HepG2 (cell line): ENCODE measurements at regions not wholly inside any gene's neighbourhood (a gene's known extent, or its start where the extent isn't known, plus 50 kb on each side); places are given as distances from the start of the nearest gene placed in this dataset.

Experiments used
- ATF6 ChIP-seq: sonication (generic); formaldehyde crosslinking; conservative IDR thresholded peaks from 2 replicates; pipeline ENCODE4 v1.4.0; 2020; ENCODE audit warnings: missing genetic modification reagents
- CTCF ChIP-seq: sonication (generic); formaldehyde crosslinking; IDR thresholded peaks from 2 replicates; pipeline ENCODE4 v1.5.0; 2020; ENCODE audit warnings: mild to moderate bottlenecking, missing genetic modification reagents, moderate library complexity
- EP300 ChIP-seq, 3 experiments: sonication (generic) in 1 of 3; formaldehyde crosslinking in 1 of 3; IDR thresholded peaks; 2 replicates each; pipeline versions ENCODE4 v1.5.1 to v1.6.1; 2011 to 2020; ENCODE audit warnings: low read depth in 2 of 3, low read length in 2 of 3, borderline replicate concordance in 1 of 3, improper control_type of control experiment in 1 of 3, mild to moderate bottlenecking in 1 of 3, missing genetic modification reagents in 1 of 3, moderate library complexity in 1 of 3
- RAD21 ChIP-seq: fragments of 450-650 bp; formaldehyde crosslinking; IDR thresholded peaks from 2 replicates; pipeline ENCODE4 v1.5.0; 2020; ENCODE audit warnings: mild to moderate bottlenecking
- REST ChIP-seq, 2 experiments: IDR thresholded peaks; 2 replicates each; pipeline ENCODE4 v1.6.1; 2011 to 2012; ENCODE audit warnings: low read length in 2 of 2, borderline replicate concordance in 1 of 2, low read depth in 1 of 2, mild to moderate bottlenecking in 1 of 2, moderate library complexity in 1 of 2
- YY1 ChIP-seq: IDR thresholded peaks from 2 replicates; pipeline ENCODE4 v1.6.1; 2011; ENCODE audit warnings: low read length, low read depth, moderate library complexity, mild to moderate bottlenecking; ENCODE audit not compliant: insufficient read depth, insufficient replicate concordance

- no peak for TF ChIP-seq RAD21
- no peak for TF ChIP-seq ATF6 (CRISPR knock-in tag)
- no peak for TF ChIP-seq REST (IDR thresholded peaks at IDR 0.05; ENCODE audit: borderline replicate concordance in 1 of 2, low read depth in 1 of 2, low read length in 2 of 2)
- TF ChIP-seq YY1 = no peak
- no peak for TF ChIP-seq CTCF (CRISPR knock-in tag)
- no peak for TF ChIP-seq EP300 (IDR thresholded peaks at IDR 0.05; ENCODE audit: low read depth in 2 of 2, low read length in 2 of 2)
- TF ChIP-seq EP300 (CRISPR knock-in tag; IDR thresholded peaks at IDR 0.05; ENCODE audit: borderline replicate concordance) = no peak
These were observed 694.1 kb downstream of the USP25 start for GRCh38 chr21:16423921-16424320.
